GM06990 (cell line): ENCODE measurements at regions not wholly inside any gene's neighbourhood (a gene's known extent, or its start where the extent isn't known, plus 50 kb on each side); places are given as distances from the start of the nearest gene placed in this dataset.

ENCODE experiments used
- DNase-seq: peaks from one replicate; pipeline ENCODE4 v3.0.0-alpha.2; 2011; ENCODE audit not compliant: insufficient read length; ENCODE audit errors: extremely low read depth
- H3K27me3 ChIP-seq: replicated peaks from 2 replicates; pipeline ENCODE4 v1.6.0; 2011; ENCODE audit warnings: low read length; ENCODE audit not compliant: control insufficient read depth, insufficient read depth
- H3K36me3 ChIP-seq: 2 replicates; pipeline ENCODE4 v1.5.1; 2011; ENCODE audit warnings: low read length; ENCODE audit not compliant: control insufficient read depth, insufficient read depth
- H3K4me3 ChIP-seq: replicated peaks from 2 replicates; pipeline ENCODE4 v1.5.1; 2011; ENCODE audit warnings: low read depth, mild to moderate bottlenecking, control low read depth, low read length
- CTCF ChIP-seq: IDR thresholded peaks from 2 replicates; pipeline ENCODE4 v1.5.1; 2011; ENCODE audit warnings: low read length, control low read depth, mild to moderate bottlenecking, inconsistent platforms; ENCODE audit not compliant: insufficient read depth, poor library complexity, severe bottlenecking

- no peak overlapping the region for H3K4me3 ChIP-seq
- no peak for DNase-seq
Observed at GRCh38 chr15:99480016-99480810, 85.6 kb upstream of the MEF2A start.

GRCh38 chr15:99481113-99481950 lies 84.5 kb upstream of the MEF2A start:
- H3K27me3 ChIP-seq: no peaks in the 10 kb centered on the region
- no peak for TF ChIP-seq CTCF
- no peak for DNase-seq
- H3K36me3 ChIP-seq: no peaks in the 10 kb centered on the region
- H3K4me3 ChIP-seq: no peak overlapping the region

More at GRCh38 chr15:99480016-99480810, 85.6 kb upstream of the MEF2A start:
- Histone ChIP-seq H3K27me3 (no peaks in the 10 kb centered on the region), H3K36me3 (no peaks in the 10 kb centered on the region)
- TF ChIP-seq CTCF: no peak

GRCh38 chr15:99481951-99482230 lies 83.9 kb upstream of the MEF2A start:
- TF ChIP-seq CTCF: no peak
- Histone ChIP-seq H3K4me3 (no peak overlapping the region), H3K36me3 (no peaks in the 10 kb centered on the region), H3K27me3 (no peaks in the 10 kb centered on the region)
- DNase-seq: no peak

GRCh38 chr15:99482993-99483392 lies 82.8 kb upstream of the MEF2A start:
- no peak overlapping the region for H3K4me3 ChIP-seq
- no peaks in the 10 kb centered on the region for H3K27me3 ChIP-seq
- no peaks in the 10 kb centered on the region for H3K36me3 ChIP-seq
- TF ChIP-seq CTCF: no peak
- no peak for DNase-seq

GRCh38 chr15:99485153-99485961 lies 80.4 kb upstream of the MEF2A start:
- no peaks in the 10 kb centered on the region for H3K36me3 ChIP-seq
- TF ChIP-seq CTCF: no peak
- DNase-seq: no peak
- no peaks in the 10 kb centered on the region for H3K27me3 ChIP-seq
- no peak overlapping the region for H3K4me3 ChIP-seq
